NT2/D1 (cell line): ENCODE measurements at regions not wholly inside any gene's neighbourhood (a gene's known extent, or its start where the extent isn't known, plus 50 kb on each side); places are given as distances from the start of the nearest gene placed in this dataset.

Source experiments
- YY1 ChIP-seq: IDR thresholded peaks from 2 replicates; pipeline ENCODE4 v1.6.1; 2011; ENCODE audit not compliant: insufficient read length, insufficient read depth
- ZNF274 ChIP-seq: IDR thresholded peaks from 2 replicates; pipeline ENCODE4 v1.6.1; 2011; ENCODE audit warnings: mild to moderate bottlenecking, low read depth, low read length

GRCh38 chr10:57457972-57458512 lies 809.7 kb downstream of the IPMK start:
- TF ChIP-seq ZNF274, result no peak
- TF ChIP-seq YY1, result no peak
